ENCODE measurements at regions not wholly inside any gene's neighbourhood (a gene's known extent, or its start where the extent isn't known, plus 50 kb on each side); places are given as distances from the start of the nearest gene placed in this dataset.
A peak's percentile ranks its signal among the peaks of the same experiment; 100 is the strongest.

- H3K4me1 Mint-ChIP-seq = no peaks in the 10 kb centered on the region
- H3K27ac Mint-ChIP-seq = no peak overlapping the region
- Histone ChIP-seq H3K27ac (ENCODE audit: insufficient read depth, low read length, poor library complexity, severe bottlenecking) (no peak overlapping the region), H3K9me3 (ENCODE audit: control insufficient read depth in 2 of 2, low read length in 2 of 2) (no peaks in the 10 kb centered on the region), H3K4me3 (ENCODE audit: low read depth, low read length) (no peak overlapping the region), H3K36me3 (ENCODE audit: control insufficient read depth, insufficient read depth, low read length) (no peaks in the 10 kb centered on the region), H3K27me3 (ENCODE audit: control insufficient read depth, insufficient read depth, low read length) (peaks cover 4% of the 10 kb centered on the region), H3K4me1 (ENCODE audit: control insufficient read depth, insufficient read depth, low read length, poor library complexity, severe bottlenecking) (no peaks in the 10 kb centered on the region)
- peaks cover 7% of the 10 kb centered on the region for H3K27me3 Mint-ChIP-seq
- H3K9me3 Mint-ChIP-seq = peaks cover 0 to 4% (median 0%) of the 10 kb centered on the region in 7 donors
- DNase-seq = no peak
- H3K4me3 Mint-ChIP-seq = no peak overlapping the region
- no peak for ATAC-seq (ENCODE audit: low read depth in 2 of 2)
- no peaks in the 10 kb centered on the region for H3K36me3 Mint-ChIP-seq
Measured at GRCh38 chr2:196549052-196549451, 90.5 kb upstream of the CCDC150 start.

- Histone ChIP-seq H3K27ac (ENCODE audit: insufficient read depth, low read length, poor library complexity, severe bottlenecking) (no peak overlapping the region), H3K4me3 (ENCODE audit: low read depth, low read length) (no peak overlapping the region), H3K36me3 (ENCODE audit: control insufficient read depth, insufficient read depth, low read length) (no peaks in the 10 kb centered on the region), H3K4me1 (ENCODE audit: control insufficient read depth, insufficient read depth, low read length, poor library complexity, severe bottlenecking) (no peaks in the 10 kb centered on the region), H3K27me3 (ENCODE audit: control insufficient read depth, insufficient read depth, low read length) (peaks cover 4% of the 10 kb centered on the region), H3K9me3 (ENCODE audit: control insufficient read depth in 2 of 2, low read length in 2 of 2) (no peaks in the 10 kb centered on the region)
- Mint-ChIP-seq H3K27me3 (peaks cover 7% of the 10 kb centered on the region), H3K36me3 (no peaks in the 10 kb centered on the region), H3K4me3 (no peak overlapping the region), H3K9me3 (peaks cover 0 to 4% (median 0%) of the 10 kb centered on the region in 7 donors), H3K27ac (no peak overlapping the region), H3K4me1 (no peaks in the 10 kb centered on the region)
- ATAC-seq (ENCODE audit: low read depth in 2 of 2) (no peak), DNase-seq (no peak)
Measured at GRCh38 chr2:196551014-196551413, 88.5 kb upstream of the CCDC150 start.

GRCh38 chr2:196555161-196555560 lies 84.4 kb upstream of the CCDC150 start:
- Mint-ChIP-seq H3K27ac (no peak overlapping the region), H3K27me3 (peaks cover 6% of the 10 kb centered on the region), H3K36me3 (no peaks in the 10 kb centered on the region), H3K9me3 (peaks cover 0 to 2% (median 0%) of the 10 kb centered on the region in 7 donors), H3K4me3 (no peak overlapping the region), H3K4me1 (no peaks in the 10 kb centered on the region)
- no peaks in the 10 kb centered on the region for H3K9me3 ChIP-seq (ENCODE audit: control insufficient read depth in 2 of 2, low read length in 2 of 2)
- no peak for DNase-seq
- no peaks in the 10 kb centered on the region for H3K4me1 ChIP-seq (ENCODE audit: control insufficient read depth, insufficient read depth, low read length, poor library complexity, severe bottlenecking)
- no peak overlapping the region for H3K27ac ChIP-seq (ENCODE audit: insufficient read depth, low read length, poor library complexity, severe bottlenecking)
- H3K27me3 ChIP-seq (ENCODE audit: control insufficient read depth, insufficient read depth, low read length) = peaks cover 2% of the 10 kb centered on the region
- ATAC-seq (ENCODE audit: low read depth in 2 of 2) = no peak
- no peak overlapping the region for H3K4me3 ChIP-seq (ENCODE audit: low read depth, low read length)
- H3K36me3 ChIP-seq (ENCODE audit: control insufficient read depth, insufficient read depth, low read length) = no peaks in the 10 kb centered on the region

GRCh38 chr2:196555726-196556125 lies 83.8 kb upstream of the CCDC150 start:
- no peak overlapping the region for H3K4me3 ChIP-seq (ENCODE audit: low read depth, low read length)
- H3K9me3 ChIP-seq (ENCODE audit: control insufficient read depth in 2 of 2, low read length in 2 of 2) = no peaks in the 10 kb centered on the region
- no peaks in the 10 kb centered on the region for H3K4me1 Mint-ChIP-seq
- DNase-seq = no peak
- no peak for ATAC-seq (ENCODE audit: low read depth in 2 of 2)
- no peaks in the 10 kb centered on the region for H3K36me3 ChIP-seq (ENCODE audit: control insufficient read depth, insufficient read depth, low read length)
- peaks cover 6% of the 10 kb centered on the region for H3K27me3 Mint-ChIP-seq
- H3K27me3 ChIP-seq (ENCODE audit: control insufficient read depth, insufficient read depth, low read length) = peaks cover 2% of the 10 kb centered on the region
- peaks cover 0 to 2% (median 0%) of the 10 kb centered on the region in 7 donors for H3K9me3 Mint-ChIP-seq
- no peaks in the 10 kb centered on the region for H3K36me3 Mint-ChIP-seq
- no peak overlapping the region for H3K4me3 Mint-ChIP-seq
- H3K4me1 ChIP-seq (ENCODE audit: control insufficient read depth, insufficient read depth, low read length, poor library complexity, severe bottlenecking) = no peaks in the 10 kb centered on the region
- H3K27ac ChIP-seq (ENCODE audit: insufficient read depth, low read length, poor library complexity, severe bottlenecking) = no peak overlapping the region
- no peak overlapping the region for H3K27ac Mint-ChIP-seq

- Mint-ChIP-seq H3K36me3 (no peaks in the 10 kb centered on the region), H3K4me3 (no peak overlapping the region), H3K27ac (no peak overlapping the region), H3K27me3 (peaks cover 10% of the 10 kb centered on the region), H3K4me1 (no peaks in the 10 kb centered on the region), H3K9me3 (peaks cover 0 to 3% (median 2%) of the 10 kb centered on the region in 7 donors)
- Histone ChIP-seq H3K9me3 (ENCODE audit: control insufficient read depth in 2 of 2, low read length in 2 of 2) (no peaks in the 10 kb centered on the region), H3K27me3 (ENCODE audit: control insufficient read depth, insufficient read depth, low read length) (peaks cover 2% of the 10 kb centered on the region), H3K36me3 (ENCODE audit: control insufficient read depth, insufficient read depth, low read length) (no peaks in the 10 kb centered on the region), H3K4me3 (ENCODE audit: low read depth, low read length) (no peak overlapping the region), H3K4me1 (ENCODE audit: control insufficient read depth, insufficient read depth, low read length, poor library complexity, severe bottlenecking) (no peaks in the 10 kb centered on the region), H3K27ac (ENCODE audit: insufficient read depth, low read length, poor library complexity, severe bottlenecking) (no peak overlapping the region)
- DNase-seq (no peak), ATAC-seq (ENCODE audit: low read depth in 2 of 2) (no peak)
Measured at GRCh38 chr2:196558497-196558896, 81.0 kb upstream of the CCDC150 start.

GRCh38 chr2:196563876-196564275 lies 75.6 kb upstream of the CCDC150 start:
- no peak for DNase-seq
- H3K4me3 ChIP-seq (ENCODE audit: low read depth, low read length) = no peak overlapping the region
- Mint-ChIP-seq H3K4me3 (no peak overlapping the region), H3K36me3 (no peaks in the 10 kb centered on the region), H3K4me1 (no peaks in the 10 kb centered on the region), H3K9me3 (peaks cover 0 to 3% (median 0%) of the 10 kb centered on the region in 7 donors), H3K27ac (no peak overlapping the region), H3K27me3 (peaks cover 14% of the 10 kb centered on the region)
- no peaks in the 10 kb centered on the region for H3K36me3 ChIP-seq (ENCODE audit: control insufficient read depth, insufficient read depth, low read length)
- no peak overlapping the region for H3K27ac ChIP-seq (ENCODE audit: insufficient read depth, low read length, poor library complexity, severe bottlenecking)
- no peak for ATAC-seq (ENCODE audit: low read depth in 2 of 2)
- H3K9me3 ChIP-seq (ENCODE audit: control insufficient read depth in 2 of 2, low read length in 2 of 2) = no peaks in the 10 kb centered on the region
- peaks cover 2% of the 10 kb centered on the region for H3K27me3 ChIP-seq (ENCODE audit: control insufficient read depth, insufficient read depth, low read length)
- no peaks in the 10 kb centered on the region for H3K4me1 ChIP-seq (ENCODE audit: control insufficient read depth, insufficient read depth, low read length, poor library complexity, severe bottlenecking)

GRCh38 chr2:196565106-196565765 lies 74.3 kb upstream of the CCDC150 start:
- no peak overlapping the region for H3K4me3 ChIP-seq (ENCODE audit: low read depth, low read length)
- H3K27ac ChIP-seq (ENCODE audit: insufficient read depth, low read length, poor library complexity, severe bottlenecking) = no peak overlapping the region
- DNase-seq (no peak), ATAC-seq (ENCODE audit: low read depth in 2 of 2) (no peak)
- no peak overlapping the region for H3K27ac Mint-ChIP-seq
- peaks cover 0 to 3% (median 0%) of the 10 kb centered on the region in 7 donors for H3K9me3 Mint-ChIP-seq
- H3K4me1 ChIP-seq (ENCODE audit: control insufficient read depth, insufficient read depth, low read length, poor library complexity, severe bottlenecking) = no peaks in the 10 kb centered on the region
- peaks cover 2% of the 10 kb centered on the region for H3K27me3 ChIP-seq (ENCODE audit: control insufficient read depth, insufficient read depth, low read length)
- H3K36me3 ChIP-seq (ENCODE audit: control insufficient read depth, insufficient read depth, low read length) = no peaks in the 10 kb centered on the region
- H3K4me1 Mint-ChIP-seq = no peaks in the 10 kb centered on the region
- no peaks in the 10 kb centered on the region for H3K36me3 Mint-ChIP-seq
- H3K4me3 Mint-ChIP-seq = peak overlapping the region in 1 of 4 donors; percentile 2
- peaks cover 20% of the 10 kb centered on the region for H3K27me3 Mint-ChIP-seq
- no peaks in the 10 kb centered on the region for H3K9me3 ChIP-seq (ENCODE audit: control insufficient read depth in 2 of 2, low read length in 2 of 2)

GRCh38 chr2:196565982-196566381 lies 73.5 kb upstream of the CCDC150 start:
- H3K4me3 Mint-ChIP-seq = no peak overlapping the region
- no peaks in the 10 kb centered on the region for H3K4me1 ChIP-seq (ENCODE audit: control insufficient read depth, insufficient read depth, low read length, poor library complexity, severe bottlenecking)
- no peak overlapping the region for H3K27ac ChIP-seq (ENCODE audit: insufficient read depth, low read length, poor library complexity, severe bottlenecking)
- H3K36me3 Mint-ChIP-seq = no peaks in the 10 kb centered on the region
- no peak overlapping the region for H3K27ac Mint-ChIP-seq
- no peaks in the 10 kb centered on the region for H3K9me3 ChIP-seq (ENCODE audit: control insufficient read depth in 2 of 2, low read length in 2 of 2)
- H3K9me3 Mint-ChIP-seq = peaks cover 0 to 3% (median 0%) of the 10 kb centered on the region in 7 donors
- H3K4me3 ChIP-seq (ENCODE audit: low read depth, low read length) = no peak overlapping the region
- H3K36me3 ChIP-seq (ENCODE audit: control insufficient read depth, insufficient read depth, low read length) = no peaks in the 10 kb centered on the region
- DNase-seq (no peak), ATAC-seq (ENCODE audit: low read depth in 2 of 2) (no peak)
- H3K4me1 Mint-ChIP-seq = no peaks in the 10 kb centered on the region
- peaks cover 2% of the 10 kb centered on the region for H3K27me3 ChIP-seq (ENCODE audit: control insufficient read depth, insufficient read depth, low read length)
- peaks cover 20% of the 10 kb centered on the region for H3K27me3 Mint-ChIP-seq
